ENCODE measurements at regions not wholly inside any gene's neighbourhood (a gene's known extent, or its start where the extent isn't known, plus 50 kb on each side); places are given as distances from the start of the nearest gene placed in this dataset.

- TF ChIP-seq ELK1 (IDR thresholded peaks at IDR 0.05; ENCODE audit: low read depth, low read length) (no peak), RAD21 (conservative IDR thresholded peaks at IDR 0.05 in 1 of 2, IDR thresholded peaks at IDR 0.05 in 1 of 2) (no peak), SREBF2 (IDR thresholded peaks at IDR 0.05) (no peak)
Measured at GRCh38 chr10:131445623-131446022, 134.1 kb upstream of the TCERG1L start (continued).

GRCh38 chr10:131446171-131446570 is 134.7 kb upstream of the TCERG1L start:
- FAIRE-seq, result no peak
- no peak overlapping the region for H3K4me3 ChIP-seq
- no peak for ATAC-seq
- POLR2A ChIA-PET, result no interaction called here
- DNase-seq (ENCODE audit: low read depth in 1 of 2, low spot score in 1 of 2), result no peak
- WGBS (ENCODE audit: missing lambda C conversion rate), result 39% methylated on average over 12 of the region's 12 CpGs
- no peaks in the 10 kb centered on the region for H3K9me3 ChIP-seq
- TF ChIP-seq MYC (IDR thresholded peaks at IDR 0.05; ENCODE audit: borderline replicate concordance, low read length) (no peak), HOXA7 (CRISPR knock-in tag; IDR thresholded peaks at IDR 0.05) (no peak), POLR2A (IDR thresholded peaks at IDR 0.05; ENCODE audit: low read length) (no peak), FOSB (CRISPR knock-in tag; IDR thresholded peaks at IDR 0.05) (no peak), RFX5 (IDR thresholded peaks at IDR 0.05) (no peak), RCOR1 (IDR thresholded peaks at IDR 0.05; ENCODE audit: low read depth, low read length) (no peak)
- H3K4me1 ChIP-seq, result no peaks in the 10 kb centered on the region
- CTCF ChIA-PET, result no interaction called here
- H3K4me2 ChIP-seq, result no peak overlapping the region
- no peak overlapping the region for H3K27ac ChIP-seq

- Histone ChIP-seq H3K4me3 (no peak overlapping the region), H3K4me2 (no peak overlapping the region), H3K9me3 (no peaks in the 10 kb centered on the region), H3K27ac (no peak overlapping the region), H3K4me1 (no peaks in the 10 kb centered on the region)
- FAIRE-seq (no peak), DNase-seq (ENCODE audit: low read depth in 1 of 2, low spot score in 1 of 2) (no peak), ATAC-seq (no peak)
- 53% methylated on average over 13 of the region's 13 CpGs for WGBS (ENCODE audit: missing lambda C conversion rate)
- ChIA-PET CTCF (interaction anchor here (0.6 kb wide), 1 partner anchor 650 kb away, joined by 4 read pairs; no protein-coding TSS in a partner anchor), POLR2A (no interaction called here)
- TF ChIP-seq FOXS1 (CRISPR knock-in tag; IDR thresholded peaks at IDR 0.05), result no peak
Measured at GRCh38 chr10:131448171-131448570, 136.7 kb upstream of the TCERG1L start.

GRCh38 chr10:131448883-131449282 is 137.4 kb upstream of the TCERG1L start:
- 54% methylated on average over 10 of the region's 14 CpGs for WGBS (ENCODE audit: missing lambda C conversion rate)
- Histone ChIP-seq H3K4me2 (no peak overlapping the region), H3K27ac (no peak overlapping the region), H3K4me3 (no peak overlapping the region), H3K4me1 (no peaks in the 10 kb centered on the region), H3K9me3 (no peaks in the 10 kb centered on the region)
- no peak for DNase-seq (ENCODE audit: low read depth in 1 of 2, low spot score in 1 of 2)
- no peak for ATAC-seq
- TF ChIP-seq HOXB13 (CRISPR knock-in tag; IDR thresholded peaks at IDR 0.05; ENCODE audit: low read depth) (no peak), HEYL (CRISPR knock-in tag; IDR thresholded peaks at IDR 0.05) (no peak), PHF8 (IDR thresholded peaks at IDR 0.05; ENCODE audit: borderline replicate concordance, low read depth) (no peak), PBX3 (IDR thresholded peaks at IDR 0.05) (no peak), NPAS2 (CRISPR knock-in tag; IDR thresholded peaks at IDR 0.05; ENCODE audit: borderline replicate concordance) (no peak), EP300 (IDR thresholded peaks at IDR 0.05) (no peak), ZNF302 (CRISPR knock-in tag; IDR thresholded peaks at IDR 0.05) (no peak), ZSCAN20 (CRISPR knock-in tag; IDR thresholded peaks at IDR 0.05) (no peak), EHMT2 (IDR thresholded peaks at IDR 0.05; ENCODE audit: low read depth) (no peak), E2F6 (IDR thresholded peaks at IDR 0.05; ENCODE audit: borderline replicate concordance, low read depth) (no peak), RAD21 (conservative IDR thresholded peaks at IDR 0.05 in 1 of 2, IDR thresholded peaks at IDR 0.05 in 1 of 2) (no peak)
- POLR2A ChIA-PET, result no interaction called here
- FAIRE-seq, result no peak
- CTCF ChIA-PET, result interaction anchor here (0.6 kb wide), 1 partner anchor 10 kb away, joined by 3 read pairs; no protein-coding TSS in a partner anchor
